Amygdala (tissue), 56 donors: ENCODE measurements at regions not wholly inside any gene's neighbourhood (a gene's known extent, or its start where the extent isn't known, plus 50 kb on each side); places are given as distances from the start of the nearest gene placed in this dataset.
"Not testable (repeated sequence)": the region's sequence is repeated elsewhere in the genome, so short reads cannot be mapped to it uniquely, and the experiment has no call there.

Experiments
- DNase-seq, 56 donors: peaks; one replicate each; lab custom pipeline; 2025; lab: John Stamatoyannopoulos, UW

GRCh38 chr12:60437297-60437696 is 841.5 kb downstream of the SLC16A7 start:
- no peak for DNase-seq

GRCh38 chr12:60441577-60441976 is 845.7 kb downstream of the SLC16A7 start:
- DNase-seq = no peak

GRCh38 chr12:60451457-60451856 is 855.6 kb downstream of the SLC16A7 start:
- no peak for DNase-seq

GRCh38 chr12:60465060-60465459 is 869.2 kb downstream of the SLC16A7 start:
- DNase-seq = no peak

- no peak for DNase-seq
These were observed 872.7 kb downstream of the SLC16A7 start for GRCh38 chr12:60468546-60468945.

- no peak for DNase-seq
These were observed 880.0 kb downstream of the SLC16A7 start for GRCh38 chr12:60475825-60476224.

- DNase-seq = no peak
These were observed 891.5 kb downstream of the SLC16A7 start for GRCh38 chr12:60487284-60487683.

- DNase-seq = no peak
These were observed 893.2 kb downstream of the SLC16A7 start for GRCh38 chr12:60489071-60489470.

- DNase-seq = no peak
These were observed 898.4 kb downstream of the SLC16A7 start for GRCh38 chr12:60494244-60494643.

- DNase-seq = no peak
These were observed 902.8 kb downstream of the SLC16A7 start for GRCh38 chr12:60498656-60499055.

GRCh38 chr12:60501124-60501729 is 905.4 kb downstream of the SLC16A7 start:
- DNase-seq = no peak

GRCh38 chr12:60522684-60523400 is 927.0 kb downstream of the SLC16A7 start:
- peak in 45 of 56 donors; percentile 0 to 79 (median 21) for DNase-seq

GRCh38 chr12:60529261-60529660 is 933.4 kb downstream of the SLC16A7 start:
- DNase-seq = no peak

GRCh38 chr12:60529723-60530122 is 933.9 kb downstream of the SLC16A7 start:
- DNase-seq = no peak

GRCh38 chr12:60535363-60535762 is 939.5 kb downstream of the SLC16A7 start:
- DNase-seq = no peak

GRCh38 chr12:60539592-60539991 is 943.8 kb downstream of the SLC16A7 start:
- DNase-seq = no peak

- DNase-seq = no peak
These were observed 973.1 kb downstream of the SLC16A7 start for GRCh38 chr12:60568914-60569313.

- DNase-seq = no peak
These were observed 981.8 kb downstream of the SLC16A7 start for GRCh38 chr12:60577607-60578006.

GRCh38 chr12:60587664-60588063 is 991.8 kb downstream of the SLC16A7 start:
- DNase-seq = not testable (repeated sequence)

GRCh38 chr12:60594035-60594711 is 998.3 kb downstream of the SLC16A7 start:
- DNase-seq = no peak

GRCh38 chr12:60602601-60603000 is 1006.8 kb downstream of the SLC16A7 start:
- DNase-seq = no peak

- DNase-seq = not testable (repeated sequence)
These were observed 1007.6 kb downstream of the SLC16A7 start for GRCh38 chr12:60603475-60603874.
